GM21786 (cell line): ENCODE measurements at regions not wholly inside any gene's neighbourhood (a gene's known extent, or its start where the extent isn't known, plus 50 kb on each side); places are given as distances from the start of the nearest gene placed in this dataset.

ENCODE experiments used
- ATAC-seq: cut with Tn5 transposase; IDR thresholded peaks from one replicate; pipeline ENCODE4 v1.9.1; 2021; ENCODE audit not compliant: unreplicated experiment

DNA sequence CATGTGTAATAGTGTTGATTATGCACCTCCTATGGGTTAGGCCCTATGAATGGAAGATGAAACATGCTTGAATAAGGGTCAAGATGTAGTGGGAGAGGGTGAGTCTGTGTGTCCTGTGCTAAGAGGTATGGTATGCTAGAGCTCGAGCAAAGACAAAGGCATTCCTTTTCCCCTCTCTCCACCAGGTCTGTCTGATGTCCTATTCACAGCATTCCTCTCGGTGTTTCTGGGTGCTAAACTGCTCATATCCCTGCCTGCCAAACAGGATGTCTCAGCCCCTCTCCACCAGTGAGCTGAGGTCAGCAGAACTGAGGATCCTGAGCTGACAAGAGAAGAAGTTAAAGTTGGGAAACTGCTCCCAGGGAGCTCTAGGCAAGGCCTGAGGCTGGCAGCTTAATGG lies 344.9 kb downstream of the TSN start:
- no peak for ATAC-seq

DNA sequence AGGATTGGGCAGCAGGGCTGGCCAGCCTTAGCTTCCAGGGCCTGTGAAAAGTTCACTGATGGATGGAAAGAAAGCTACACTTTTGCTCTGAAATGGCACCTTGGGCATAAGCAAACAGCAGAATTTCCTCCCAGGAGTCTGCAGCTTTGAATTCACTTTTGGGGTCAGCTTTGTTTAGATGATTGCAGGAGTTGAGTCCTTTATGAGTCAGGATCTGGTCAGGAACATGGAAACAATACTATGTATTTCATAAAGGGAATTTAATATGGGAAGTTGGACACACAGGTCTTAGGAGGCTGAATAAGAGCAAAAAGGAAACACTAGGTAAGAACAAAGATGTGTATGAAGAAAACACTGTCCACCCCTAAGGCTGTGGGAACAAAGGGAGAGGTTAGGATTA lies 345.3 kb downstream of the TSN start:
- ATAC-seq: no peak

DNA sequence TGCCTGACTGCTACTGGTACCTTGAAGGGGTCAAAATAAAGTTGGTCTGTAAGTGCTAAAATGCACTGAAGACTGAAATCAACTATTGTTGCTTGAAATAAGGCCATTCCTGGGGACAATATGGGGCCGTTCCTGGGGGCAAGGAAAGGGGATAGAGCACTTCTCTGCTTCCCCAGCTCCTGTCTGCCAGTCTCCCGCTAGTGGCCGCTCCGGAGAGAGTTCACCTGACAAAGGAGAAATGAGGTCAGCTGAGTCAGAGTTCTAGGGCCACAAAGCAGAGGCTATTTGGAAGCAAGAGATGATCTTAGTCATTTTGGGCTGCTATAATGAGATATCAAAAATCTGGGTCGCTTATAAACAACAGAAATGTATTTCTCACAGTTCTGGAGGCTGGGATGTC lies 345.9 kb downstream of the TSN start:
- ATAC-seq: no peak

DNA sequence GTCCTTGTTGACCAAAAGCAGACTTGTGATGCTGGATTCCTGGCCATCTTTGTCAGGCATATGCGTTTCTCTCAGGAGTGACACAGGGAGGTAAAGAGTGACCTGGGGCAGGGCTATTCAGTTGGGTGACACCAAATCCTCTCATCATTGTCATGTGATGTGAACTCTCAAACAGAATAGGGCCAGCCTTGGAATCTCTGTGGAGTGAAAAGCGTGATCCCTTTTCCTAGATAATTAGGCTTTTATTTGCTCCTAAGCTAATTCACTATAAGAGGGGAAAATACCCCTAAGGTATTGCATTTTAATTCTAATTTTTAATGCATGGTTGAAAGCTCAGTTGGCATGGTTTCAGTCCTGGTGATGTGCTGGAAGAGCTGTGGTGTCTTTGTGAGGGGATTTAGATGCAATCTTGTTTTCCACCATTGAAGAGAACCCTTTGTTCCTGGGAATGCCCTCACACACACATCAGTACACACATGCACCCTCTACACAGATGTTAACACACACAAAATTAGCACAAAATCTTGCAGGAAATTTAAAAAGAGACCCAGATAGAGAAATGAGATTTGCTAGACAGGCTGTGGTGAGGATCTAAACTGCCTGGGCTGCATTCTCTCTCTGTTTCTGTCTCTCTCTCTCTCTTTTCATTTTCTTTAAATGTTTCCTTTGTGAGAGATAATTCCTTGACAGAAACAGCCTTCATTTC lies 349.9 kb downstream of the TSN start:
- no peak for ATAC-seq

DNA sequence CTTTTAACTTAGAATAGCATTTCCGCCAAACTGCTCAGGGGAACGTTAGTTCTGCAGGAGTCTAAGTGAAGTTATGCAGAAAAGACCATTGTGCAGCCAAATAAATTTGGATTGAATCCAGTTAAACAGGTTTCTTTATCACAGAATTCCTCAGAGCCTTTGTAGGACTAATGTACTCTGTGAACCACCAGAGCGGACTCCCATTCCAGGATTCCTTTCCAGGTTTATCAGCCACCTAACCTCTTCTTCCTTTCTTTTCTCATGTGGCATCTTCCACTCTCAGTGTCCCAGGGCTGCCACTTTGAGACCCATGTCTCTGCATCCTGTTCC lies 350.4 kb downstream of the TSN start:
- ATAC-seq: no peak

DNA sequence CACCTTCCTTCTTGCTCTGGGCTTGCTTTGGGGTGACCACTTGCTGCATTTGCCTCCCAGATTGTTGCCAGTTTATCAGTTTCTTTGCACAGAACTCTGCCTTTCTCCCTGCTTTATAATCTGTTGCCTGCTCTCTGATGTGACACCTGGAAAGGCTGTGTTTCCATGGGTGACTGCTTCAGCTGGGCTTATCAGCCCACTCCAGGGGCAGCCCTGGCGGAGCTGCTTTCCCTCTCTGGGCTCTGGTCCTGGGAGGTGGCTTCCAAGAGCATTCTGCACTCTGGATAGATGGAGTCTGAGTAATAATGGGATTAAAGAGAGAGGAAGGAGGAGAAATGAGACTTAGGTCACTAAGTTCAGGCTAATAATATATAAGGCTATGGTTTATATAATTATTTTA lies 352.7 kb downstream of the TSN start:
- ATAC-seq: no peak

DNA sequence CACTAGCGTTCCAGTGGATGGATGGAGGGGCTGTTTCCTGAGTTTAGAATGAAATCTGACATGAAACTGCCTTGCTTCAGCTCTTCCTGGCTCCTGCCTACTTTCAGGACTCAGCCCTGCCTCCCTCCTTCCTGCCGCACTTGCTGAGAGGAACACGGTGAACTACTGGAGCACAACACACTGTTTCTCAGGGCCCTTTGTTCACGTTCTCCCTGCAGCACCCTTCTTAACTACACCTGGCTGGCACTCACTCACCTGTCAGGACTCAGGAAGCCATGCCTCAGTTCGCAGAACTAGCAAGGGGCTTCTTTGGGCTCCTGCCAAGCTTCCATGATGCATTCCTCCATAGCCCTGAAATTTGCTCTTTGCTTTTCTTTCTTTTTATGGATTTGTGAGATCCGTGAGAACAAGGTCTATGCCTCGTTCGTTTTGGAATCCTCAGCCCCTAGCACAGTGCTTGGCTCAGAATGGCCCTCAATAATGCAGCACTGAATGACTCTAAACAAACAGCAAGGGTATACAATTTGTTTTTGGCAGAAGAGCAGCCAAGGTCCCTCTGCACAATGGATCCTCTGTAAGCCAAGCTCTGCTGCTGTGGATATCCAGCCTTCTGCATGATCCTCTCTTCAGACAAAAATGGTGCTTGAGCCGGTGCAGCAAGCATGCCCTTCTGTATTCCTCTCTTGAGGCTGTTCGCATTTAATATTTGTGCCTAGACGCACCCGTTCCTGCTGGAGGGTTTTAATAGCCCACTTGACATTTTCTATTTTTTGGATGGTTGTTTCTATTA lies 357.0 kb downstream of the TSN start:
- no peak for ATAC-seq

DNA sequence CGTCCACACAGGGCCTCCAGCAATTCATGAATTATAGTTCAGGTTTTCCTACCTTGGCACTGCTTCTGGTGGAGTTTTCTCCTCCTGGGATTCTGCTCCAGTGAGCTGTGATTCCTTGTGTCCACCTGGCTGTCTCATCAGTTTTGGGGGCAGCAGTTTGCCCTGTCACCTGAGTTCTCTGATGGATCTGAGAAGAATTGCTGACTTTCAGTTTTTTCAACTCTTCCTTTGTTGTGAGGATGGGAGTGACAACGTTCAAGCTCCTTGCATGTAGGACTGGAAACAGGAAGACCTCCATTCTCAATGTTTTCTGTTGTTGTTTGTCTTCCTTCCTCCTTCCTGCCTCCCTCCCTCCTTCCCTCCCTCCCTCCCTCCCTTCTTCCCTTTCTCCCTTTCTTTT lies 359.0 kb downstream of the TSN start:
- no peak for ATAC-seq

DNA sequence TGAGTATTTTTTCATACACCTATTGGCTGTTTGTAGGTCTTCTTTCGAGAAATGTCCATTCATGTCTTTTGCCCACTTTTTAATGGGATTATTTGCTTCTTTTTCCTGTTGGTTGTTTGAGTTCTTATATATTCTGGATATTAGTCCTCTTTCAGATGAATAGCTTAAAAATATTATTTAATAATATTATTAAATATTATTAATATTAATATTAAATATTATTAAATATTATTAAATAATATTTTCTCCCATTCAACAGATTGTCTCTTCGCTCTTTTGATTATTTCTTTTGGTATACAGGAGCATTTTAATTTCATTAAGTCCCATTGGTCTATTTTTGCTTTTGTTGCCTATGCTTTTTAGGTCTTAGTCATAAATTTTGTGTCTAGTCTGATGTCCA lies 361.9 kb downstream of the TSN start:
- ATAC-seq: no peak

DNA sequence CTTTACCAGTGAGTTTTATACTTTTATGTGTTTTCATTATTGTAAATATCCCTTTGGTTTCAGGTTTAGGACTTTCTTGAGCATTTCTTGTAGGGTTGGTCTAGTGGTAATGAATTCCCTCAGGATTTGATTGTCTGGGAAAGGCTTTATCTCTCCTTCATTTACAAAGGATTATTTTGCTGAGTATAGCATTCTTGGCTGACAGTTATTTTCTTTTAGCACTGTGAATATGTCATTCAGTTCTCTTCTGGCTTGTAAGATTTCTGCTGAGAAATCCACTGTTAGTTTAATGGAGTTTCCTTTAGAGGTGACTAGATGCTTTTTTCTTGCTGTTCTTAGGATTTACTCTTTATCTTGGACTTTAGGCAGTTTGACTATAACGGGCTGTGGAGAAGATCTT lies 373.9 kb downstream of the TSN start:
- ATAC-seq: no peak

DNA sequence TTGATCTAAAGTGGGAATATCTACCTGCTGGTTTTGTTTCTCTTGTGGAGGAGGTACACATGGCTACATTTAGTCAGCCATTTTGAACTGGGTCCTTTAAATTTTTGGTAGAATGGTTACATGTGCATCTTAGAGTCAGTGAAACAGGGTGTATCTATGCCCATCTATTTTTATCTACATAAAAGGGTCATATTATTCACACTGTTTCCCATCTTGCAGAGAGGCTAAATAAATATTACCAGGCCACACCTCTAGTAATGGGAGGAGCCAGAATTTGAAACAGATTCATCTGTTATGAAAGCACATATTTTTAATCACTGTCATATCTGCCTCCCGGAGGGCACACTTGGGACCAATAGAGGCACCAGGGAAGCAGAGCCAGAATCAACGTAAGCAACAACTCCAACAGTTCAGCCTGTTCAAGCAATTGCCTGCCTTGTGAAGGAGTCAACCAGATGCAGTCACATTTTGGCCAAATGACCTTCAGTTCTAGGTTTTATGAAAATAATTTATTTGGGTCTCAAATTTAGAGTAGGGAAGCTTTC lies 376.8 kb downstream of the TSN start:
- no peak for ATAC-seq

DNA sequence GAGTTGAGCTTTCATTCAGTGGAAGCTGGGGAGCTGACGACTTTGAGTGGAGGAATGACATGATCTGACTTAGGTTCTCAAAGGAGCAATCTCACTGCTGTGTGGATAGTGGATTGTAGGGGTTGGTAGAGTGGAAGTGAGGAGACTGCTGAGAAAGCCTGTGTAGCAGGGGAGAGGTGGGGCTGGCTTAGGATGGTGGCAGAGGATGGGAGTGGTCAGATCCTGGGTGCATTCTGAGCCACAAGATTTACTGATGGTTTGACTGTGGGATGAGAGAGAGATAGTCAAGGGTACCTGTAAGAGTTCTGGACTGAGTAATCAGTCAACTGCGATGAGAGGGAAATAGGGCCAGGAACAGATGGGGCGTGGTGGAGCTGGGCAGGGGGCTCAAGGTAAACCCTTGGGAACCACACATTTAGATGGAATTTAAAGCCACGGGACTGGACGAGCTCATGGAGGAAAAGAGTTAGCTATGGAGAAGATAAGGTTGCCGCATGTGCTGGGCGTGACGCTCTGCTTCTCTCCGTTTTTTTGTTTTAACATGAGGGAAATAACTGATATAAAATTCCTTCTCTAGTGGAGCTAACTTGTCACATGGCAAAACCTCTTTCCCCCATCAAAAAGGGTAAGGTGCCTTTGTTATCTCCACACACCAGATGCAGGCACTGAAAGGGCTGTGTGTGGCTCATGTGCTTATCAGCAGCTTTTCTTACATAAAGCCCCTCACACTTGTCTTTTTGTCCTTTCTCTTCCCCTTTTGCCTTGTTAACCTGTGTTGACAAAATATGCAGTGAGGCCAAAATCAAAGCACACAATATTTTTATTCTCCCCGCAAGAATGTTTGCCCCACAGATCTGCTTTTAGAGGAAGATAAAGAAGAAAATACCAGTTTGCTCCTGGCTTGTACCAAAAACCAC lies 379.8 kb downstream of the TSN start:
- ATAC-seq: no peak

DNA sequence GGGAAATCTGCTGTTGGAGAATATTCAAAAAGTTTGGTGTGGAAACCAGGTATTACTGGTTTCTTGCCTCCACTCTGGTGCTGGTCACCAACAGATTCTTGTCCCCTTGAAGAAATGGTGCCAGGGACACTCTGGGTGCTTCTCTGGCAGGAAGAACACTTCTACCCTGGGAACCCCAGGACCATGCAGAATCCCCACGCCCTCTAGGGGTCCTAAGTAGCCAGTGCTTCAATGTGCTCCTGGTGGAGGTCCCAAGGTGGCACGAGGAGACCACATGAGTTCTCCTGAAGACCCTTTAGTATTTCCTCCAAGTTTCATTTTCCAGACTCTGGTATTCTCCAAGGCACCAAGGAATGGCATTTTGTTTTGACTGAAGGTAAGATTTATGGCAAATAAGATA lies 380.6 kb downstream of the TSN start:
- peak; percentile 96 for ATAC-seq

DNA sequence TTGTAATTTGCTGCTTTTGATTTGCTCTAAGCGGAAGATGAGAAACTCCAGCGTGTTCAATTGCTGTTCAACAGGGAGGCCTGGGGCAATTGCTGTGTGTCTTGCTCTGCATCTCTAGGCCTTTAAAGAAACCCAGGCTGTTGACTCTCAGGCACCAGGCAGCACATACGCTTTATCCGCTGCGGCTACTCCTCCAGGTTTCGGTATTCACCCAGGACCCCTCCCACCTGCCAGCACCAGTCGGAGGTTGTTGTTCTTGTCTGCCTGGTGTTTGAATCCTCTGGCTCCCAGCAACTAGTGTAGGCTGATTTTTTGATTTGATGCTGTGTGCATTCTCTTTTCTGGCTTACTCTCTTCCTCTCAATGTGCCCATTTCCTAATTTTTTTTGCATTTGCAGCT lies 383.1 kb downstream of the TSN start:
- no peak for ATAC-seq

DNA sequence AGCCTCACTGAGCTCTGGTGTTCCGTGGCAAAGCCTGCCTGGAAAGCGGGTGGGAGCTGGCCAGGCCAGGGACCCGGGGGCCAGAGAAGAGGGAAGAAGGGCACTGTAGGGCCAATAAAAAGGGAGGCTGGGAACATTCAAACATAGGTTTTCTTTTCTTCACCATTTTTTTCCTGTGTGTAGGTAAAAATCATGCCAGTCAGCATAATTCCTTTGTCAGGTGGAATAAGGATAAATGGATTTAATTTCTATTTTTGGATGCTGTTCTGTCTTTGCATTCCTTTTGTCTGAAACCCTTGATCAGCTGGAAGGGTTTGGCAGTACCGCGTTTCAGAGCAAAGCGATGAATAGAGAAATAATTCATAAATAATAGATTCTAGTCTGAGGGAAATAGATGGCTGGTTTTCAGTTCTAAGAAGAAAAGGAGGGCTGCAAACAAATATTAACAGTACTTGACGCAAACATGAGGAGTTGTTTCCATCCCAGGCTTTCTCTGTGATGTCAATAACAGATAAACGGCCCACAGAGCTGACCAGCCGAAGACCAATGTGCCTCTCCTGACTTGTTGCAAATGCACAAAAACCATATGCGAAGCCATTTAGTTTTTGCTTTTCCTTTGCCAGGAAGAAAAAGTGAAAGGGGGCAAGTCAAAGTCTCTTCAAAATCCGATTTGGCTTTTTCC lies 384.4 kb downstream of the TSN start:
- ATAC-seq: no peak

DNA sequence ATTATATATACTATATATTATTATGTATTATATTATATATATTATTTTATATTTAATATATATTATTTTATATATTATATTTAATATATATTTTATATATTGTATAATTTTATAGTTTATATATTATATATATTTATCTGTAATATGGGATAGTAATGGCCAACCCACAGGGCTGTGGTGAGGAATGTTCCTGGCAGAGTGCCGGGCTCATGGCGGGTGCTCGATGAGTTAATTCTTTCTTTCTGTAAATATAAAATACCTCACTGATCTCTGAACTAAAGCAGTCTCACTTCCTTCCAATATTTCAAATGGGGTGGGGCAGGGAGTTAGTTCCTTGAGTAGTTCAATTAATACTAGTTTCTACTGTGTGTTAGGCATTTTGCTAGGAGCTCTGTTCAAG lies 389.4 kb downstream of the TSN start:
- no peak for ATAC-seq

DNA sequence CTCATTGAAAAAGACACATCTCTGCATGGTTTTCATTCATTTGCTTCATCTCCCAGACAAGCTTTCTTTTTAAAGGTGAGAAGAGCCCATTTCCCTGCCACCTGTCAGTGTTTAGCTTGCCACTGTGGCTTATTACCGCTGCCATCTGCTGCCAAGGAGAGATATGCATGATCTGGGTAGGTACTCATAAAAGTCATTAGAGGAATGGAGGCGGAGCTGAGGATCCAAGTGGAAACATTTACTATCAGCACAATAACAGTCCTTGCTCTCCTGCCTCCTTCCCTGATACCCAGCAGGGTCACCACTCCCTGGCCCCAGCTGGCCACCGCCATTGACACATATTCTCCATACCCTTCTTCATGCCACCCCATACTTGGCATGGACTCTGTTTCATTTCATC lies 390.4 kb downstream of the TSN start:
- ATAC-seq: no peak

DNA sequence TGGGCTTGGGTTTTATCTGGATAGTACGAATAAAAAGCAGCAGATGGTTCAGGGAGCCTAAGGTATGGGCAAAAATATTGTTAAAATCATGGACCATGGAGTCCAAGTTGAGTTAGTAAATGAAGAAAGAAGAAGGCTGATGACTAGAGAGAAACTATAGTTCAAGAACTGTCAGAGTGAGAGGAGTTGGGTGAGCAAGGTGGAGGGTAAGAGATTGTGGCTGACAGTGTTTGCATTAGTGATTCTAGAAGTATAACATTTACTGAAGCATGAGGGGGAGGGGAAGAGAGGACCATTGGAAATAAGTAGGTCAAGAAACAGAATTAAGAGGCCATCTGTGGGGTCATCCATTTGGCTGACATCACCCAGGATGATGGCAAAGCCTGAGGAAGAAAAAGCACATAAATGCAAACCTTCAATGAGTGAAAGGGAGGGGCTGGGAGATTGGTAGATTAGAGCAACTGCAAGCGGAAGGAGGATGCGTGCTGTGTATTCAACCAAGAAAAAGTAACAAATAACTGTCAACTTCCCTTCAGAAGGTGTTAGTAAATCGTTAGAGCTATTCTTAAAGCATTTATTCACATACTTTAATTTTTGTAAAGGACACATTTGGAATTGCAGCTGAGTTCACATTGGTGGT lies 392.8 kb downstream of the TSN start:
- ATAC-seq: no peak

DNA sequence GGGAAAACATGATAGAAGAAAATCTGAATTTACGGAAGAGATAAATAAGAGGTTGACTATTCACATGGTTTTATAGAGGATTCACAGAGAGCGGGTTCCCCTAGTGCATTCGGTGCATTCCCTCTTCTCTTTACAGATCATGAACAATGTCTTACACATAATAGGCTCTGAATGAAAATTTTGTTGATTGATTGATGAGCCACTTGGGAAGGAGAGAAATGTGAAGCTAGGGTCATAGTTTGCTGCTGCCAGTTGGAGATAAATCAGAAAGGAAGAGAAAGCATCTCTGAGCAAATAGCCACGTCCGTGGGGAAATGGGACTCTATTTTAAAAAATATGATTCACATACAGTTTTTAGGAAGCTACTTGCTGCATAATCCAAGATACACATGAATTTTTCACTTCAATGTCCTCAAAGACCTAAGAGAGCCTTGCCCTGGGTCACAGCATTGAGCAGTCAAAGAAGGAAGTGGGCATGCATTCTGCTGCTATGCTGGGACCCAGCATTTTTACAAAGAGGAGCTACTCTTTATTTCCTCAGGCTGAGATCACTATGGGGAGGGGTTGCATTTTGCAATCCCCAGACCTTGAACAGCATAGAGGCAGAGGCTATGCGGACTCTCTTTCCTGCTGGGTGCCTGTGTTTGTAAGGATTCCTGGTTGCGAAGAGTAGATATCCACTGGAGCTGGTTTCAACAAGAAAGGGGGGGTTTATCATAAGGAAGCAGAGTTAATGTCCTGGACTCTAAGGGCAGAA lies 395.3 kb downstream of the TSN start:
- no peak for ATAC-seq

DNA sequence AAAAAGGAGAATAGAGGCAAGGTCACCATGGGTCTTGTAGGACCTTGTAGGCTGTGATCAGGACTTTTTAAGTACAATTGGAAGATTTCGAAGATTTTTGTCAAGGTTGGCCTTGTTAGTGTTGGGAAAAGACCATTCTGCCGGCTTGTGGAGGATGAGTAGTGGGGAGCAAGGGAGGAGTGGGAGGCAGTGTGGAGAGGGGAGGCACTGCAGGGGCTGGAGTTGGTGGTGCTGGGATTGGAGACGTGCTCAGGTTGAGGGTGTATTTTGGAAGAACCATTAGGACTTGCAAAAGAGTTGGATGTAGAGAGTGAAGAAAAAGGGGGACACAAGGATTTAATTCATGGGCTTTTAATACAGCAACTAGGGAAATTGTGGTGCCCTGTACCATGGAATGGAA lies 397.1 kb downstream of the TSN start:
- ATAC-seq: no peak
